ENCODE measurements at regions not wholly inside any gene's neighbourhood (a gene's known extent, or its start where the extent isn't known, plus 50 kb on each side); places are given as distances from the start of the nearest gene placed in this dataset.
"Not testable (repeated sequence)": the region's sequence is repeated elsewhere in the genome, so short reads cannot be mapped to it uniquely, and the experiment has no call there.

DNA sequence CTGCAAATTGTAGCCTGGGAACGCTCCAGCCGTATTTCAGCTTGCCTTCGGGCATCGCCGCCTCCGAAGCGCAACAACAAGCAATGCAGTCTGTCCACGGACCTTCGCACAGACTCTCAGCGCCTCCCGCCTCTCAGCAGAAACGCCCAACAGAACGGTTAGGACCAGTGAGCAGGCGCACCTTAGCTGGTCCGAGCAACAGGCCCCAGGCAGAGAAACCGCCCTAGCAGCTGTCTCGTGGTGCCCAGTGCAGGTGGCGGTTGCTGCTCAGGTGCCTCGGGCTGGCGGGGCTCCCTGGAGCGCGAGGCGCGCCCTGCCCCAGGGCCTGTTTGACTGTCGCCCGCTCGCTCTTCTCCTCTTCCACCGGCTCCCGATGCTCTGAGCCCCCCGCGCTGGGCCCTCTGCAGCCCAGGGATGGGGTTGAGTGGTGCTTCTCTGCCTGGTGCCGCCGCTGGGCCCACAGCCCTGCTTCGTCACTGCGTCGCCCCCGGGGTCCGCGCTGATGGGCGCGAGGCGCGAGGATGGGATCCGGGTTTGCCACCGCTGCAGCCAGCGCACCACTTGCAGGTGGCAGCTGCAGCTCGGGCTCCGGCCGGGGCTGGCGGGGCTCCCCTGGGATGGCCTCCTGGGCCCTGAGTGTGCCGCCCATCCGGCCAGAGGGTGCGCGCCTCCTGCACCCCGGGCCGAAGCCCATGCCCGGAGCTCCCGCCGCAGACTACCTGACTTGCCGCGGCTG, 268.4 kb upstream of the FRG2C start:
- no peak for DNase-seq

DNA sequence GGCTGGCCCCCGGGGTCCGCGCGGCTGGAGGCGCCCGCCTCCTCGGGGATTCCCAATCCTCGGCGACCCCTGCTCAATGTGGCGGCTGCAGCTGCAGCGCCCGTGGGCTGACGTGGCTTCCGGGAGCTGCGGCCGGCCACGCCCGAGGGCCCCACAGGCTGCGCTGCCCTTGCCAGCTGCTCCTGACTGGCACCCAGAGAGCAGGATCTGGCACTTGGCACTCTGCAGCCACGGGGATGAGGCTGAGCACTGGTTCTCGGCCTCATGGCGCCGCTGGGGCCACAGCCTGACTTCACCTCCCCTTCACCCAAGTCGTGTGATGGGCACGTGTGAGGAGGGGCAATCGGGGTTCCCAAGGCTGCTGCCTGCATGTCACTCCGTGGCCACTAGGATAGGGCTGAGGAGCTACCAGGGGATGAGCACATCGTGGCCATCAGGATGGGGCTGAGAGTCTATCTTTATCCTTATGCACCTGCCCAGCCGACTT, 267.8 kb upstream of the FRG2C start:
- DNase-seq, result no peak

DNA sequence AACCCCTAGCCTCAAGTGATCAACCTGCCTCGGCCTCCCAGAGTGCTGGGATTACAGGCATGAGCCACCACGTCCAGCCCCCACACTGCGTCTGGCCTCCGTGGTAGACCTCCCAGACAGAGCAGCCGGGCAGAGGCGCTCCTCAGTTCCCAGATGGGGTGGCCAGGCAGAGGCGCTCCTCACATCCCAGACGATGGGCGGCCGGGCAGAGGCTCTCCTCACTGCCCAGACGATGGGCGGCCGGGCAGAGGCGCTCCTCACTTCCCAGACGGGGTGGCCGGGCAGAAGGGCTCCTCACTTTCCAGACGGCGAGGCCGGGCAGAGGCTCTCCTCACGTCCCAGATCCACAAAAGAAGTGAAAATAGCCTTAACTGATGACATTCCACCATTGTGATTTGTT, 266.6 kb upstream of the FRG2C start:
- DNase-seq, result not testable (repeated sequence)

DNA sequence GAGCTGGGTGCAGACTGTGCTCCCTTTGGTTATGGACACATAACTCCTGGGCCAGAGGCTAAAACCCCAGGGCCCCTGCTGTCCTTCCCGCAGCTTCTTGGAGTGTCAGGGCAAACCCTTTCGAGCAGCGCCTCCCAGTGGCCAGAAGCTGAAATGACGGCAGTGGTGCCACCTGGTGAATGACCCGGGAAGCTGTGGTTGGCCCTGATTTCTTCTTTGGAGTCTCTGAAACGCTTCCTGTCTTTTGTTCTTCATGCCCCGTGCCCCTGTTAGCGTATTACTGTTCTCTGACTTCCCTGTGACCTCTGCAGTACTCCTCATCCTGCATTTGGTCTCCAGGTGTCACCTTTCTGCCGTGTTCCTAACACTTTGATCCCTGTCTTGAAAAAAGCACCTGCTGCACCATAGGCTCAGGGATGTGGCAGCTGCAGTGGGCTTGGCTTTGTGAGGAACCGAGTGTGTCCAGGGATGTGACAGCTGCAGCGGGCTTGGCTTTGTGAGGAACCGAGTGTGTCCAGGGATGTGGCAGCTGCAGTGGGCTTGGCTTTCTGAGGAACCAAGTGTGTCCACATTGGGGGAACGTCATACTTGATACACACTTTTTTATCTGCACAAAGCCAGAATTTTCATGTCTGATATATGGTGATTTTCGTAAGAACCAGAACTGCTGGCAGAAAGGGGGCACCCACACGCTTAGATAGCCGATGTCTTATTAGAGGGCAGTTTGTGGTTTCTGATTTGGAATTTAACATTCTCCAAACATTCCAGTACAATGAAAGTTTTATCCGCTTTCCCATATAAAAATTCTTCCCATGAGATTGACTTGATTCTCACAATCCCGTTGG, 241.8 kb upstream of the FRG2C start:
- DNase-seq, result peak in 1 of 2 experiments; percentile 2

DNA sequence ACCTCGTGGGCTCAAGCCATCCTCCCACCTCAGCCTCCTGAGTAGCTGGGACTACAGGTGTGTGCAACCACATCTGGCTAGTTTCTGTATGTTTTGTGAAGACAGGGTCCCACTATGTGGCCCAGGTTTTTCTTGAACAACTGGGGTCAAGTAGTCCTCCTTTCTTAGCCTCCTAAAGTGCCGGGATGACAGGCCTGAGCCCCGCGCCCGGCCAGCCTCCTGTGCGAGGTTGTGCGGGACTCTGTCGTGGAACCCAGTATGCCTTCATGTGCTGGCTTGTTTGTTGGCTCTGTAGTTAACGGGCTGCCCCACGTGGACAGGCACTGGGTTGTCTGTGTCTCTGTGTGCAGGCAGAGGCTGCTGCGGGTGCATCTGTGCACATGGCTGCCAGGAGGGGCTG, 238.7 kb upstream of the FRG2C start:
- DNase-seq, result not testable (repeated sequence)

DNA sequence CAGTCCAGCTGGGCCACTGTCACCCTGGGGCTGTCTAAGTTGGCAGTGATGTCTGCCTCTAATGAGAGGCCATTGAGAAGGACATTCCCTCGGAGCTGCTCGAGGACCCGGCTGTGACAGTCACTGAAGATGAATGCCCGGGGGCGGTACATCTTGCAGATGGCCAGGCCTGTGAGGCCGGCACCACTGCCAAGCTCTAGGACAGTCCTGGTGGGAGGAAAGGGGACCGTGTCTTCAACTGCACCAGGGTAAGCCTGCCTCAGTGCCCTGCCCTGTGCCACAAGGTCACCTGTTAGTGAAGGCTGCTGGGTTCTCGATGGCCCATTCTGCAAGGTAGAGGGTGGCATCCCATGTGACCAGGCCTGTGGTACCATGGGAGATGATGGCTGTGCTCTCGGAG, 236.6 kb upstream of the FRG2C start:
- not testable (repeated sequence) for DNase-seq

DNA sequence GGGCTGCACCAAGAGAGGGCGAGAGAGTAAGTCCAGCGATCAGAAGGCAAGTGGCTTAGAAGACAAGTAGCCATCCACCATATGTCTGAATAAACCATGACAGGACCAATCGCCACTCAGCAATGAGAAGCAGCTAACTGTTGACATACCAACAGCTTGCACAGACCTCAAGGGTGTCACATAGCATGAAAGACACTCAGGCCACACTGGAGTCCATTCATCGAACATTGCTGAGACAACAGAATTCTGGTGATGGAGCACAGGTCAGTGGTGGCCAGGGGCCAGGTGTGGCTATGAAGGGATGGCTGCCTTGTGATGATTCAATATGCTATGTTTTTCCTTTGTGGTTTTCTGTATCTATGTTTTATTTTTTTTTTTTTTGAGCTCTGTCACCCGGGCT, 236.2 kb upstream of the FRG2C start:
- not testable (repeated sequence) for DNase-seq

DNA sequence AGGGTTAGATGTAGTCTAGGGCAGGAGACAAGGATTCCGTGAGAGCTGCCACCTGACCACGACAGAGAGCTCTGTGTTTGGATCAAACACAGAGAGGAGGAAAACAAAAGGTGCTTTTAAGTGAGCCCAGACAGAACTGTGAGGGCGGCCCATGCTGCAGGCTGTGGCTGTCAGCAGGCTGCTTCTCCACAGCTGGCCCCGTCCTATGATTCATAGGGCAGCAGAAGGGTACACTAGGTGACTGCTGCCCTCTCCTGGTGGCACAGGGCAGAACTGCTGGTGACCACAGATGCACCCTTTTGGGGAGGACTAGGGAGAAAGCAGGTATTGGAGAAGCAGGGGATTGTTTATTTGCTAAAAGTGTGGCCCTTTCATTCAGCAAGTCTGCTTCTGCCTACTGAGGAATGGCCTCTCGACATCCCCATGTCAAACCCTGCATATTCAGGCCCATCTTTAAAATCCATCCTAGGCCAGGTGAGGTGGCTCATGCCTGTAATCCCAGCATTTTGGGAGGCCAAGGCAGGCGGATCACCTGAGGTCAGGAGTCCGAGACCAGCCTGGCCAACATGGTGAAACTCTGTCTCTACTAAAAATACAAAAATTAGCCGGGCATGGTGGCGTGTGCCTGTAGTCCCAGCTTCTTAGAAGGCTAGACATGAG, 234.4 kb upstream of the FRG2C start:
- peak in 1 of 2 experiments; percentile 21 for DNase-seq

DNA sequence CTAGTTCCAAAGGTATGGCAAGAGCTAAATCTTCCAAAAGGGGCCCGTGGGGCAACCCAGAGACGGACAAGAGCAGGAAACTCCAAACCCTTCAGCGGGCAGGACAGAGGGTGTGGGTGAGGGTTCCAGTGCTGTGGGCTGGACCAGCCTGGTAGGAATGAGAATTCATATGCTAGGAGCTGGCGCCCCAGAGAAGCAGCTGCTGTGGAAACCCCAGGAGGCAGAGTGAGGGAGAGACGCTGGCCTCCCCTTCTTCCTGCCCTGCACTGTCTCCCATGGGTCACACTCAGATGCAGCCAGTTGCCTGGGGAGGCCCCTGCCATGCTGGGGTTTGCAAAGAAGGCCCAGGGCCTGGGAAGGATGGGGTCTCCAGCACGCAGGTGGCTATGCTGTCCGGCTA, 233.7 kb upstream of the FRG2C start:
- DNase-seq, result not testable (repeated sequence)

DNA sequence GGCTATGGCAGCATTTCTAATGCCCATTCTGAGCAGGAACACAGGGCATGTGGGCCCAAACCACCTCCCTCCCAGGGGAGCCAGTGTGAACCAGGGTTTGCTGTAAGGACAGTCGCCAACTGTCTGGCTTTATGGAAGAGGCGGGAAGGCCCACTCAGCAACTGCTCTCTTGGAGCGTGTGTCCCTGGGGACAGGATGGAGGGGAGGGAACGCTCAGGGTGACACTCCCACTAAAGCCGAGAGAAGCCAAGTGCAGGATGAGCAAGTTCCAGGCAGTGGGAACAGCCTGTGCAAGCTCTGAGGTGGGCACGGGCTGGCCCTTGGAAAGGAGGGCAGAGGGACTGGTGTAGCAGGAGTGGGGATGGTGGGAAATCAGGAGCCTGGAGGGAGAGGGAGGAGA, 233.0 kb upstream of the FRG2C start:
- DNase-seq, result not testable (repeated sequence)

DNA sequence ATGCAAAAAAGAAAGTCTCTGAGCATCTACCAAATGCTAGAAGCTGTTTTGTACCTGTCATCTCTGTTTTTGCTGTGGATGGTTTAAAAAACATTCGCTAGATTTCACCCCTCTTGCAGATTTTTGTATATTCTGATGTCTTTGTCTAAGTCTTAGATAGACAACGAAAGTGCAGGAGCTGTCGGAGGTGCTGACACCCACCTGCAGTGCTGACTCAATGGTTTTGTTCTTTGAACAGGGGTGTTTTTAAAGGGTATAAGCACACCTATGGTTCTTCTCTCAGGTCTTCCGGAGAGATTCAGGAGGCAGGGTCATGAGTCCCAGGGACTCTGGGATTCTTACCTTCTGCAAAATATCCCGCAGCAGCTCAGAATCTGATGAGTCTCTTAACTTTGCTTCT, 231.7 kb upstream of the FRG2C start:
- DNase-seq, result not testable (repeated sequence)

DNA sequence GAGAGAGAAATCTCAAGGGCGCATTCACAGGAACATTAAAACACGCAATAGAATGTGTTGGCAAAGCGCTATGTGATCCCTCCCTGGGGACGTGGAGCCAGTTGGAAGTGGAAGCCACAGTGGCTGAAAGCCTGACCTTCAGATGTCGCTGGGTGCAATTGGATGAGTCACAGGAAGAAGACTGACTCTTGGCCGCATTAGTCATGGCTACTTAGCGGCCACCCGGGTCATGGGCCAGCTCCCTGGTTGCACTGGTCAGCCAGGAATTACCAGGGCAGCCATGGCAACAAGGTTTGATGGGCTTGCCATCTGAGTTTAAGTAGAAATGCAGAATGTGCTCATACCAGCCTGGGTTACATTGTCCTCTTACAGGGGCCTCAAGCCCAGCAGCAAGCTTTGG, 231.2 kb upstream of the FRG2C start:
- DNase-seq, result peak; percentile 70 to 86

DNA sequence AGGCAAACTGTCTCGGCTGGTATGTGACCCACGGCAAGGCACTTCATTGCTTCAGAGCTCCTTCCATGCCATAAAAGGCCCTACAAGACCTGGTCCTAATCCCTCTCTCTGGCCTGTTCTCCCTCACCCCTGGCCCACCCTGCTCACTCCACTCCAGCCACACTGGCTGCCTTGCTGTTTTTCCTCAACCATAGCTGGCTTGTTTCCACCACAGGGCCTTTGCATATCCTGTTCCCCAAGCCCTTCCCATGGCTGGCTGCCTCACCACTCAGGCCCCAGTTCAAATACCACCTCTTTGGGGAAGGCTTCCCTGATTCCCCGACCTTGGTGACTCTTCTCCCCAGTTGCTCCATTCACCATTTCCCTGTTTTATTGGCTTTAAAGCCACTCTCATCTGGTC, 230.8 kb upstream of the FRG2C start:
- not testable (repeated sequence) for DNase-seq

DNA sequence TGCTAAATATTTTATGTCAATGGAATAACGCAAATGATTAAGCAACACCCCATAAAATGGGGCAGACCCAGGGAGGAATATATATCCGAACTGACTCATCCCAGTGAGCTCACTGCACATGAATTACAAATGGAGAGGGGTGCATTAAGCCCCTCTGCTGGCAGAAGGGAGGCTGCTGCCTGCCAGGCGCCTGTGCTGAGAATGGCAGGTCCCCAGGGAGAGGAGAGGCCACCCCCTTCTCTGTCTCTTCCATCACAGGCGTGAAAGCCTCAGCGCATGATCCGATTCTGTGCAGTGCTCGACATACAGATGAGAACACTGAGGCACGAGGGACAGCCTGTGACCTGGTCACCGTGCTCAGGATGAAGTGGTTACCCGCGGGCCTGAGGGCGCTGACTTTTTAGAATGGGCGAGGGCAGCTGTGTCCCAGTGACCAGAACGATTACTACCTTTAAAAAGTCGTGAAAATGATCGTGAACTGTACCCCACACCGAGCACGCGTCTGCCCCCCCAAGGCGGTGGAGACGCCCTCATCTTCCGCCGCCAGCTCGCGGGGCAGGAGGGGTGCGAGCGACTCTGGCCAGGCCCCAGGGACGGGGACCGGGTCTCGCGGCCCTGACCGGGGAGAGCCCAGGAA, 229.7 kb upstream of the FRG2C start:
- DNase-seq, result not testable (repeated sequence)

DNA sequence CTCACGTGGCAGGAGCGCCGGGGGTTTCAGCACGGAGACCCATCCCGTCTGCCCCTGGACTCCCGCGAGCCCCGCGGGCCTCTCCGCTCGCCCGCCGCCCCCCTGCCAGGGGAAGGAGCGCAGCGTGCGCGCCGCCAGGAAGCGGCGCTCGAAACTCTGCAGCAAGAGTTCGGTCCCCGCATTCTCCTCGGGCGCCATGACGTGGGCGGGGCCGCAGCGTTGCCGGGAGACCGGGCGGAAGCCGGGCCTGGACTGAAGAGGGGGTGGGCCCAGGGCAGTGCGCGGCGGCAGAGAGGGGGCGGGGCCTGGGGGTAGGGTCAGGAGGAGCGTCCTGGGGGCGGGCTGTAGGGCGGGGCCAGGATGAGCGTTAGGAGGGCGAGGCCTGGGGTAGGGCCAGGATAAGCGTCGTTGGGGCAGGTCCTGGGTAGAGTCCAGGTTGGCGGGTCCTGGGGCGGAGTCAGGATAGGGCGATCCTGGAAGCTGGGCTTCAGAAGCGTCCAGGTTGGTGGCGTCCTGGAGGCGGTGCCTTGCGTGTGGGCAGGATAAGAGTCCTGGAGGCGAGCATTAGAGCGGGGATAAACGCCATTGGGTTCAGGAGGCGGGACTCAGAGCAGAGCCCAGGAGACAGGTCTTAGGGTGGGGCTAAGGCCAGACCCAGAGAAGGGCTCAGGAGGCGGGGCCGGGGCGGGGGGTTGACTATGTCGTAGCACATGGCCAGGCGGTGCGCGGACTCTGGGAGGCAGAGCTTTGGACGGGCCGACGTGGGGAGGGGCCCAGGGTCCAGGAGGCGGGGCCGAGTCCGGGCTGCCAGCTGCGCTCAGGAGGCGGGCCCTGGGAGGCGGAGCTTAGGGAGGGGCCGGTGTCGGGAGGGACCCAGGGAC, 229.0 kb upstream of the FRG2C start:
- peak; percentile 75 to 89 for DNase-seq

DNA sequence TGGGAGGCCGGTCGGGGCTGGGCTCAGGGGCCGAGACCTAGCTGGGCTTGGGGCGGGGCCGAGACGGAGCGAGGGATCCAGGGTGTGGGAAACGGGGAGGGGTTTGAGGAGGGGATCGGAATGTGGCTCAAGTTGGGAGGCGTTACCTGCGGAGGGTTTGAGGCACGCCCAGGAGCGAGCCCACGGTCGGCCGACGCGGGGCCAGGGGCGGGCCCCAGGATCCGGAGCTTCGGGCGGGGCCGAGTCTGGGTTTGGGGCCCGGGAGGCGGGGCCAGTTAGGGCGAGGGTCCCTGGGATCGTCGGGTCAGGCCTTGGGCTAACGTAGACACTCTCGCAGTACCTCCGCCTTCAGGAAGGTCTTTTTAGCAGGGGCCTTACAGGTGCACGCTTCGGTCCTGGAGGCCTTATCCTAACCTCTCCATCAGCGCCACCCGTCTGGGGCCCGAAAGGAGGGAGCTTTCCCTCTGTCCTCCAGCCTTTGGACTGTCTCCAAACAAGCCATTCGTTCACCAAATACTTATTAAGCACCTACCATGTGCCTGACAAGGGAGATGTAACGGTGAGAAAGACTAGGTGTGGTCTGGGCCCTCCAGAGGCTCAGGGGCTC, 228.2 kb upstream of the FRG2C start:
- DNase-seq, result peak; percentile 55 to 74

DNA sequence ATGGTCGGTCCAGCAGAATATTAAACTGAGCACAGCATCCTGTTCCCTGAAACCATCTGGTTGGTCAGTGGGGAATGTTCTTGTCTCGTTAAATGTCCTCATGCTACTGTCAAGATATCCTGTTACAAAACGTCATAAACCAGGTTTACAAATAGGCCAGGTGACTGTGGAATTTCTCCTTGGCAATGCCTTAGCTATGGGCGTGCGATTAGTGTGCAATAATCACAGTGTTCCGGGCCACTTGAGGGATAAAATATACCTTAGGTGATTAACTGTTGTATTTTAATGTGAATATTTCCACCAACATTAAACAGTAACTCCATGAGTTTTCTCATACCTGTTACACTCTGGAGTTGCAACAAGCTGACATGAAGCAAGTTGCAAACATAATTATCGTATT, 223.1 kb upstream of the FRG2C start:
- not testable (repeated sequence) for DNase-seq

DNA sequence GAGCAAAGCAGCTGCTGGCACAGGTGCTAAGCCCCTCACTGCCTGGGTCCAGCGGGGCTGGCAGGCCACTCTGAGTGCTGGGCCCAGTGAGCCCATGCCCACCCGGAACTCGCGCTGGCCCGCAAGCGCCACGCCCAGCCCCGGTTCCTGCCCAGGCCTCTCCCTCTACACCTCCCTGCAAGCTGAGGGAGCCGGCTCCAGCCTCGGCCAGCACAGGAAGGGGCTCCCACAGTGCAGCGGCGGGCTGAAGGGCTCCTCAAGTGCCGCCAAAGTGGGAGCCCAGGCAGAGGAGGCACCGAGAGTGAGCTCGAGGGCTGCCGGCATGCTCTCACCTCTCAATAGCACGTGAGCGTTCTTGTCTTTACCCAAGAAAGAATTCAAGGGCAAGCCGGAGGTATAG, 219.5 kb upstream of the FRG2C start:
- not testable (repeated sequence) for DNase-seq

DNA sequence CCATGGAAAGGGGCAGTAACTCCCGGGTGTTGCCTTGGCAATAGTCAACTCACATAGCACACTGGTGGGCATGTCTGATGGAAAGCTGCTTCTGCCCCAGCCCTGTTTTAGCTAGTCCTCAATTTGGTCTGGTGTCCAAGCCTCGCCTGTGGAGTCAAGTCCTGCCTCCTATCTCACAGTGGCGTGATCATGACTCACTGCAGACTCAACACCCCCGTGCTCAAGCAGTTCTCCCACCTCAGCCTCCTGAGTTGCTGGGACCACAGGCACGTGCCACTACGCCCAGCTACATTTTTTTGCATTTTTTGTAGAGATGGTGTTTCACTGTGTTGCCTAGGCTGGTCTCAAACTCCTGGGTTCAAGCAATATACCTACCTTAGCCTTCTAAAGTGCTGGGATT, 218.9 kb upstream of the FRG2C start:
- DNase-seq, result not testable (repeated sequence)

DNA sequence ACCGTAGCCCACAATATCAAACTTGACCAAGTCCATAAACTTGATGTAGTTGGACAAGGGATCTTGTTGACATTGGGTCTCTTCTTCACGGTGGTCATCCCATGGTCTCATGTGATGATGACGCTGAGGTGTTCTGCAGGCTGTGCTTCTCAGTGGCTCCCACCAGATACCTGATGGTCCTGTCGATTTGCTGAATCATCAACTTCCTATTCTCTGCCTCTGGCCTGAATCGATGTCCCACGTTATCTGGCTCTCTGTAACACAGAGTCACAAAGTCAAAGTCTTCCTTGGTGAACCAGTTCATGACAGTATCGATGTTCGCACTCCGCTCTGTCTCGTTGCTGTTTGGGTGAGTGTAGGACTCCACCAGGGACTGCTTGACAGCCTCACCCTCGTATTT, 217.2 kb upstream of the FRG2C start:
- not testable (repeated sequence) for DNase-seq

DNA sequence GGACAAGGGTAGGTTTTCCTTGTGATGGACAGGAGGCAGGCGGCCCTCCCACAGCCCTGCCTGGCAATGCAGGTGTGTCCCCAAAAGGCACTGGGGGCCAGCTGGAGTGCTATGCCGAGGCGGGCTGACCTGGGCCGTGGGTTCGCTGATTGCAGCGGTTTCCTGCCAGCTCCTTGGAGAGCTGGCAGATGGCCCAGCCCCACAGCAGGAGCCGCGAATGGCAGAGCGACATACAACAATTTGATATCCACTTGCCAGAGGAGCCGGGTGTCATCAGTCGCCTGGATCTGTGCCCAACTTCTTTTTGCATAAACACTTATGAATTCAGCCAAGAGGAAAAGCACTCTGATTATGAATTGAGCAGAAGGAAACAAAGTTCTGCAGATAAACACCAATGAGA, 210.8 kb upstream of the FRG2C start:
- DNase-seq, result not testable (repeated sequence)
